Loucy (cell line): ENCODE measurements at regions not wholly inside any gene's neighbourhood (a gene's known extent, or its start where the extent isn't known, plus 50 kb on each side); places are given as distances from the start of the nearest gene placed in this dataset.

Experiments
- H2AFZ ChIP-seq: fragments of 200-600 bp; sonication (generic); 2 replicates; pipeline ENCODE4 v1.6.0; 2016; ENCODE audit warnings: antibody characterized with exemption, mild to moderate bottlenecking, low read length, moderate library complexity
- H3F3A ChIP-seq: fragments of 200-600 bp; 2 replicates; pipeline ENCODE4 v1.6.0; 2016; ENCODE audit warnings: antibody characterized with exemption, low read depth, mild to moderate bottlenecking
- H3K27me3 ChIP-seq: fragments of 200-600 bp; sonication (generic); 2 replicates; pipeline ENCODE4 v1.6.1; 2014; ENCODE audit warnings: low read length, mild to moderate bottlenecking; ENCODE audit not compliant: insufficient read depth, poor library complexity, severe bottlenecking
- H3K36me3 ChIP-seq: fragments of 200-600 bp; sonication (generic); 2 replicates; pipeline ENCODE4 v1.6.1; 2016; ENCODE audit warnings: low read length; ENCODE audit not compliant: insufficient read depth
- H3K4me1 ChIP-seq: fragments of 200-600 bp; sonication (generic); 2 replicates; pipeline ENCODE4 v1.5.1; 2014; ENCODE audit warnings: low read length, mild to moderate bottlenecking; ENCODE audit not compliant: insufficient read depth, poor library complexity, severe bottlenecking
- H3K4me2 ChIP-seq: fragments of 200-600 bp; sonication (generic); 2 replicates; pipeline ENCODE4 v1.6.0; 2014; ENCODE audit warnings: antibody characterized with exemption, low read length, low read depth, mild to moderate bottlenecking; ENCODE audit not compliant: poor library complexity, severe bottlenecking
- H3K4me3 ChIP-seq: fragments of 200-600 bp; sonication (generic); 2 replicates; pipeline ENCODE4 v1.5.1; 2014; ENCODE audit warnings: low read length, mild to moderate bottlenecking, mixed read lengths; ENCODE audit not compliant: poor library complexity, severe bottlenecking
- H3K79me2 ChIP-seq: fragments of 200-600 bp; sonication (generic); 2 replicates; pipeline ENCODE4 v1.6.1; 2014; ENCODE audit warnings: low read length; ENCODE audit not compliant: insufficient read depth
- H3K9ac ChIP-seq: fragments of 200-600 bp; sonication (generic); 2 replicates; pipeline ENCODE4 v1.6.0; 2014; ENCODE audit warnings: mild to moderate bottlenecking, low read depth, low read length, moderate library complexity; ENCODE audit not compliant: poor library complexity, severe bottlenecking
- H3K9me2 ChIP-seq: fragments of 200-600 bp; sonication (generic); replicated peaks from 2 replicates; pipeline ENCODE4 v1.6.1; 2016; ENCODE audit warnings: low read depth, low read length, mixed read lengths
- H3K9me3 ChIP-seq: fragments of 200-600 bp; sonication (generic); 2 replicates; pipeline ENCODE4 v1.6.1; 2014; ENCODE audit warnings: mild to moderate bottlenecking, antibody characterized with exemption, low read length, low read depth; ENCODE audit not compliant: insufficient read depth
- H4K20me1 ChIP-seq: fragments of 200-600 bp; sonication (generic); 2 replicates; pipeline ENCODE4 v1.6.0; 2014; ENCODE audit warnings: antibody characterized with exemption, low read length, mild to moderate bottlenecking; ENCODE audit not compliant: insufficient read depth, poor library complexity, severe bottlenecking
- CTCF ChIP-seq: fragments of 200-600 bp; sonication (generic); conservative IDR thresholded peaks from 2 replicates; pipeline ENCODE4 v1.5.1; 2014; ENCODE audit warnings: mild to moderate bottlenecking, antibody characterized with exemption, low read length
- EZH2phosphoT487 ChIP-seq: fragments of 200-600 bp; IDR thresholded peaks from 2 replicates; pipeline ENCODE4 v1.6.1; 2018; ENCODE audit warnings: antibody characterized with exemption, mild to moderate bottlenecking, moderate library complexity, borderline replicate concordance

DNA sequence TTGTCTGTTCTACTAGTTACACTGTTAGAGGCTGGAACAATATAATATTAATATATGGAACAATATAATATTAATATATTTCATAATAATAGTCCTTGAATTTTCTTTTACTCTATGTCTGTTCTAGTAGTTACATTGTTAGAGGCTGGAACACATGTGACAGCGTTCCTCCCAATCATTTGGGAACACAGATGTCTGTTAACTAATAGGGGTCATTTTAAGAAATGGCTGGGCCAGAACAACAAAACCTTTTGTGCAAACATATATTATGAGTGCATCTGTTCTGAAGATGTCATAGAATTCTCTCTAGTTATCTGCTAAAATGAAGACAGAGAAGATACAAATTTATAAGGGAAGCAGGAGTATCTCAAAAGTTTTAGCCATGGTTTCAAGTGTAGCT lies 114.0 kb upstream of the PDZRN3 start:
- no peak overlapping the region for H3K9ac ChIP-seq
- no peak overlapping the region for H3K4me2 ChIP-seq

DNA sequence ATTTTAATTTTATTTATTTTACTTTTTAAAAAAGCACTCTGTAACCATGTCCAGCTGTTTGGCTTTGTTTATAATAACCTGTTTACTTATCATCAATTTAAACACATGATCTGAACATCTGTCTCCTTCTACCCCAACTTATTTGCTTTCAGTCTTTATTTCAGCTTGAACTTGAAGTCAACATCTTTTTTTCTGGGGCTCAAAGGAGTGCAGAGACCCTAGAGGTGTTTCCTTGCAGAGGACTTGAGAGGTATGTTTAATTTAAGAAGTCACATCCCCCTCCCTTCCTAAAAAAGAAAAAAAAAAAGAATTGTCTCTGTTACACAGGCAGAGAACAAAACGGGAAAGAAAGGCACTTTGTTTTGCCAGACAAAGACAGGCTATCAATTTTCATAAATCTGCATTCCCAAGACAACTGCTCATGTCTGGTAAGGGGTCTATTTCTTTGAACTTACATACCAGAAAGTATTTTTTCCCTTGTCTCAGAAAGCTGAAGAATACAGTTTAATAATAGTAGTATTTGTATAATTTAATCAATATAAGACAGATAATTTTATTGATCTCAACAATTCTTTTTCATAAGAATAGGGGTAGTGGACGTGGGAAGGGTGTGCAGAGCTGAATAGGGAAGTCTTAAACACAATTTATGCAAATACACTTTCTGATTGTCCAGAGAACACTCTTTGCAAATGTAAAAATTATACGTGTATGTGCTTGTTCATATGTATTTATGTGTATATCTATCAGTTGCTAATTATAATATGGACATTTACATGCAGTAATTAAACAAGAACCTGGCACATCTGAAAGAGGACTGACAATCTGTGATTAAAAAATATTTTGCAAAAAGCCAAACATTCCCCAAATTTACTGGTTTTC lies 109.7 kb upstream of the PDZRN3 start:
- H3K9me3 ChIP-seq: no peaks in the 10 kb centered on the region
- H3K4me1 ChIP-seq: no peaks in the 10 kb centered on the region
- TF ChIP-seq CTCF: no peak
- TF ChIP-seq EZH2phosphoT487: no peak
- H3K79me2 ChIP-seq: no peaks in the 10 kb centered on the region
- no peaks in the 10 kb centered on the region for H3K9me2 ChIP-seq
- H3K27me3 ChIP-seq: no peaks in the 10 kb centered on the region
- H3K9ac ChIP-seq: no peak overlapping the region
- no peaks in the 10 kb centered on the region for H3F3A ChIP-seq
- no peak overlapping the region for H3K4me2 ChIP-seq
- no peaks in the 10 kb centered on the region for H3K36me3 ChIP-seq
- H2AFZ ChIP-seq: no peak overlapping the region
- H3K4me3 ChIP-seq: no peak overlapping the region
- H4K20me1 ChIP-seq: no peaks in the 10 kb centered on the region

More for the DNA sequence above, 114.0 kb upstream of the PDZRN3 start:
- no peaks in the 10 kb centered on the region for H3K4me1 ChIP-seq
- H2AFZ ChIP-seq: no peak overlapping the region
- H3K79me2 ChIP-seq: no peaks in the 10 kb centered on the region
- no peaks in the 10 kb centered on the region for H4K20me1 ChIP-seq
- no peaks in the 10 kb centered on the region for H3K9me2 ChIP-seq
- TF ChIP-seq EZH2phosphoT487: no peak
- no peak for TF ChIP-seq CTCF
- H3K27me3 ChIP-seq: no peaks in the 10 kb centered on the region
- no peaks in the 10 kb centered on the region for H3K9me3 ChIP-seq
- H3F3A ChIP-seq: no peaks in the 10 kb centered on the region
- no peak overlapping the region for H3K4me3 ChIP-seq
- no peaks in the 10 kb centered on the region for H3K36me3 ChIP-seq

DNA sequence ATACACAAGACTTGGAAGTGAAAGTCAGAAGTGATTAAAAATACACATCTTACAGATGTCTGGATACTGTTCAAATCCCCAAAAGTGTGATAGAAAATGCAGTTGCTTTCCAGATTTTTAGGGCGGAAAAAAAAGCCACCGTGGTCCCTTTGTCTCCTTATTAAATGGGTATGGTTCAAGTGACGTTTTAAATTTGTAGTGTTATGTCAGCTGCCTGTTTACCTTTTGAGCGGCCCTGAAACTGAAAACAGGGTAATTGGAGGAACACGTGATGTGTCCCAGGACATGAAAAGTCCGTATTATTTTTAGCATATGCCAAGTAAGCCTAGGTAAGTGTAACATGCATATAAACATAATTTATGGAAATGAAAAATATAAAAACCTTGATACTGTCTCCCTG lies 109.0 kb upstream of the PDZRN3 start:
- no peak for TF ChIP-seq CTCF
- no peak for TF ChIP-seq EZH2phosphoT487
- Histone ChIP-seq H3K4me2 (no peak overlapping the region), H4K20me1 (no peaks in the 10 kb centered on the region), H3K79me2 (no peaks in the 10 kb centered on the region), H3K9me2 (no peaks in the 10 kb centered on the region), H3K4me3 (no peak overlapping the region), H2AFZ (no peak overlapping the region), H3K36me3 (no peaks in the 10 kb centered on the region), H3K9me3 (no peaks in the 10 kb centered on the region), H3K27me3 (no peaks in the 10 kb centered on the region), H3K4me1 (no peaks in the 10 kb centered on the region), H3F3A (no peaks in the 10 kb centered on the region), H3K9ac (no peak overlapping the region)
